H9 (cell line): ENCODE measurements at regions not wholly inside any gene's neighbourhood (a gene's known extent, or its start where the extent isn't known, plus 50 kb on each side); places are given as distances from the start of the nearest gene placed in this dataset.

Experiments used
- DNase-seq: peaks from one replicate; pipeline ENCODE4 v3.0.0-alpha.2; 2017
- H2AFZ ChIP-seq: one replicate; pipeline ENCODE4 v1.6.1; 2013; ENCODE audit warnings: mild to moderate bottlenecking, low read length, control low read depth, moderate library complexity
- H2AK5ac ChIP-seq: 2 replicates; pipeline ENCODE4 v1.6.1; 2013; ENCODE audit warnings: low read length, control low read depth, mixed read lengths; ENCODE audit not compliant: insufficient read length
- H2BK120ac ChIP-seq: one replicate; pipeline ENCODE4 v1.6.1; 2013; ENCODE audit warnings: low read depth, mild to moderate bottlenecking, low read length, control low read depth, inconsistent platforms; ENCODE audit not compliant: poor library complexity, severe bottlenecking
- H2BK12ac ChIP-seq: 2 replicates; pipeline ENCODE4 v1.6.1; 2013; ENCODE audit warnings: low read length, control low read depth, mixed read lengths, low read depth; ENCODE audit not compliant: insufficient read length
- H2BK15ac ChIP-seq: 2 replicates; pipeline ENCODE4 v1.6.1; 2013; ENCODE audit warnings: low read depth, low read length, control low read depth
- H2BK20ac ChIP-seq: one replicate; pipeline ENCODE4 v1.6.1; 2013; ENCODE audit warnings: low read depth, mild to moderate bottlenecking, low read length, control low read depth, inconsistent platforms; ENCODE audit not compliant: poor library complexity, severe bottlenecking
- H2BK5ac ChIP-seq: 2 replicates; pipeline ENCODE4 v1.6.1; 2013; ENCODE audit warnings: low read length, control low read depth, mixed read lengths; ENCODE audit not compliant: insufficient read length
- H3K14ac ChIP-seq: 2 replicates; pipeline ENCODE4 v1.6.1; 2013; ENCODE audit warnings: low read length, control low read depth; ENCODE audit not compliant: insufficient read depth
- H3K18ac ChIP-seq: 2 replicates; pipeline ENCODE4 v1.6.1; 2013; ENCODE audit warnings: low read depth, mild to moderate bottlenecking, mixed read lengths, low read length, control low read depth; ENCODE audit not compliant: insufficient read length
- H3K23ac ChIP-seq: 2 replicates; pipeline ENCODE4 v1.6.1; 2013; ENCODE audit warnings: low read length, control low read depth, mixed read lengths, low read depth; ENCODE audit not compliant: insufficient read length
- H3K23me2 ChIP-seq: 2 replicates; pipeline ENCODE4 v1.6.1; 2013; ENCODE audit warnings: low read depth, mild to moderate bottlenecking, mixed read lengths, low read length, control low read depth; ENCODE audit not compliant: insufficient read length, poor library complexity, severe bottlenecking
- H3K27ac ChIP-seq: 2 replicates; pipeline ENCODE4 v1.5.1; 2013; ENCODE audit warnings: low read length, control low read depth, mixed read lengths, low read depth; ENCODE audit not compliant: insufficient read length
- H3K27me3 ChIP-seq: 2 replicates; pipeline ENCODE4 v1.6.1; 2013; ENCODE audit warnings: low read length, control low read depth, inconsistent platforms; ENCODE audit not compliant: insufficient read depth
- H3K4ac ChIP-seq: 2 replicates; pipeline ENCODE4 v1.6.1; 2013; ENCODE audit warnings: low read depth, mild to moderate bottlenecking, control low read depth, inconsistent platforms, low read length, moderate library complexity
- H3K4me1 ChIP-seq: 2 replicates; pipeline ENCODE4 v1.6.1; 2013; ENCODE audit warnings: low read length, control low read depth, inconsistent platforms; ENCODE audit not compliant: insufficient read depth
- H3K4me2 ChIP-seq: 2 replicates; pipeline ENCODE4 v1.6.1; 2013; ENCODE audit warnings: low read length, control low read depth, mixed read lengths; ENCODE audit not compliant: insufficient read length, insufficient read depth
- H3K56ac ChIP-seq: 2 replicates; pipeline ENCODE4 v1.6.1; 2013; ENCODE audit warnings: low read depth, mild to moderate bottlenecking, mixed read lengths, low read length, control low read depth; ENCODE audit not compliant: insufficient read length
- H3K79me1 ChIP-seq: 2 replicates; pipeline ENCODE4 v1.6.1; 2013; ENCODE audit warnings: low read depth, mild to moderate bottlenecking, moderate library complexity, low read length, control low read depth, inconsistent platforms; ENCODE audit not compliant: insufficient read depth, poor library complexity, severe bottlenecking
- H3K79me2 ChIP-seq: 2 replicates; pipeline ENCODE4 v1.6.1; 2013; ENCODE audit warnings: low read length, control low read depth, inconsistent platforms; ENCODE audit not compliant: insufficient read depth
- H3K9ac ChIP-seq: 2 replicates; pipeline ENCODE4 v1.6.1; 2013; ENCODE audit warnings: low read length, control low read depth, mixed read lengths; ENCODE audit not compliant: insufficient read length; ENCODE audit errors: extremely low read depth
- H3K9me3 ChIP-seq: one replicate; pipeline ENCODE4 v1.6.1; 2013; ENCODE audit warnings: low read depth, low read length, inconsistent platforms; ENCODE audit not compliant: control insufficient read depth
- H3T11ph ChIP-seq: one replicate; pipeline ENCODE4 v1.6.1; 2013; ENCODE audit warnings: mild to moderate bottlenecking, low read length, control low read depth, inconsistent platforms
- H4K20me1 ChIP-seq: one replicate; pipeline ENCODE4 v1.6.1; 2013; ENCODE audit not compliant: control insufficient read depth, insufficient read length, insufficient read depth
- H4K5ac ChIP-seq: 2 replicates; pipeline ENCODE4 v1.6.1; 2013; ENCODE audit warnings: low read depth, mild to moderate bottlenecking, mixed read lengths, low read length, control low read depth; ENCODE audit not compliant: insufficient read length
- H4K8ac ChIP-seq: replicated peaks from 2 replicates; pipeline ENCODE4 v1.6.1; 2013; ENCODE audit warnings: low read length, control low read depth, mixed read lengths, low read depth; ENCODE audit not compliant: insufficient read length
- H4K91ac ChIP-seq: 2 replicates; pipeline ENCODE4 v1.6.1; 2013; ENCODE audit warnings: low read depth, mild to moderate bottlenecking, moderate library complexity, mixed read lengths, low read length, control low read depth; ENCODE audit not compliant: insufficient read length
- H3K27ac Mint-ChIP-seq, 3 experiments: 2 replicates in 2 of 3; 3 replicates in 1 of 3; pipeline ENCODE4 v1.8.0; 2020 to 2021; ENCODE audit warnings: mixed read lengths in 3 of 3, mild to moderate bottlenecking in 1 of 3, moderate library complexity in 1 of 3
- H3K27me3 Mint-ChIP-seq: 2 replicates; pipeline ENCODE4 v1.8.0; 2021; ENCODE audit warnings: low read depth, mild to moderate bottlenecking, moderate library complexity, mixed read lengths
- H3K36me3 Mint-ChIP-seq, 3 experiments: 2 replicates in 2 of 3; 3 replicates in 1 of 3; pipeline ENCODE4 v1.8.0; 2020 to 2021; ENCODE audit warnings: low read depth in 3 of 3, mixed read lengths in 3 of 3; ENCODE audit not compliant: insufficient read depth in 1 of 3
- H3K4me1 Mint-ChIP-seq, 2 experiments: 2 replicates each; pipeline ENCODE4 v1.8.0; 2020; ENCODE audit warnings: mixed read lengths in 2 of 2
- H3K4me3 Mint-ChIP-seq, 2 experiments: 2 replicates in 1 of 2; 3 replicates in 1 of 2; pipeline ENCODE4 v1.8.0; 2020 to 2021; ENCODE audit warnings: mild to moderate bottlenecking in 2 of 2, mixed read lengths in 2 of 2, moderate library complexity in 1 of 2
- H3K9me3 Mint-ChIP-seq, 2 experiments: 2 replicates in 1 of 2; 3 replicates in 1 of 2; pipeline ENCODE4 v1.8.0; 2020; ENCODE audit warnings: mild to moderate bottlenecking in 2 of 2, mixed read lengths in 2 of 2, moderate library complexity in 1 of 2
- CTCF ChIP-seq: fragments of 200-600 bp; sonication (generic); conservative IDR thresholded peaks from 3 replicates; pipeline ENCODE4 v1.8.0; 2021; ENCODE audit warnings: antibody characterized with exemption, mild to moderate bottlenecking
- WGBS: extraction: QIAGEN DNeasy Blood & Tissue Kit; methylation state at CpG from one replicate; pipeline ENCODE4 v1.1.7; 2013; ENCODE audit warnings: missing lambda C conversion rate, low lambda C conversion rate, mixed read lengths; ENCODE audit not compliant: insufficient read length; ENCODE audit errors: extremely low coverage; 5-methylcytosine and 5-hydroxymethylcytosine counted together

DNA sequence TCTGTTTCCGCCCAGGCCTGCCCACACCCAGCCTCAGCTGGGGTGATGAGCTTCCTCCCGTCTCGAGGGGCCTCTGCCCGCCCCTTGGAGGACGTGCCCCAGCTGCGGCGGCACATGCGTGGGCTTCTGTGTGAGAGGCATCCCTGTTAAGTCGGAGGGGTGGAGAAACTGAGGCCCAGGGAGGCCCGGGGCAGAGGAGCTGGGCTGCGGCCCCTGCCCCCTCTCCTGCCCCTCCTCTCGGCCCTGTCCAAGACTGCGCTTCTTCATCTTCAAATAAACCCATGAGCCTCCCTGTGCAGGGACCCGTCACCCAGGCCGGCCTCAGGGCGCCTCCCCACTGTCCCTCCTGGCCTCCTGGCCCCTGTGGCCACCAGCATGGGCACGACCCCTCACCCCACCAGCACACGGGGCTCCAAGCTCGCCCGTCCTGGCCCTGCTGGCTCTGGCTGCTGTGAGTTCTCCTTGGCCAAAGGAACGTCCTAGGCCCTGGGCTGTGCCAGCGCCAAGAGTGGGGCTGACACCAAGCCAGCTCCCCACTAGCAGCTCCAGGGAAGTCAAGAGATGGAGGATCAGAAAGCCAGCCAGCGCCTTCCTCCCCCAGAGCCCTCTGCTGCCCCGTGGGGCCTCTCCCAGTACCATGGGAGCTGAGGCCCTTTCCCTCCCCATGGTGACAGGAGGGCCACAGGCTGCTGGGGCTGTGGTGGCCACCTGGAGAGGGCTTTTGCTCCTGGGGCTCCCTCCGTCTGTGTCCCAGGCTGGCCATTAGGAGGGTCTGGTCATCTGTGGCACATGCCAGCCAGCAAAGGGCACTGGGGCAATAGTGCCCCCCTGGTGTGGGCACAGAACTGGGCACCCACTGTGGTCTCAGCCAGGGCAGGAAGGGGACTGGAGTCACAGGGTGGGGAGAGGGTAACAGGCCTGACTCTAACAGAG lies 180.4 kb downstream of the KIF26A start:
- Histone ChIP-seq H3K23me2 (no peaks in the 10 kb centered on the region), H2BK20ac (no peak overlapping the region), H2BK12ac (no peak overlapping the region), H3K14ac (no peak overlapping the region; the same call in 1 of the 2 replicates), H3T11ph (no peak overlapping the region), H3K4me2 (no peak overlapping the region), H2BK120ac (no peak overlapping the region), H2BK5ac (no peak overlapping the region), H3K79me2 (no peaks in the 10 kb centered on the region), H2BK15ac (no peak overlapping the region), H3K9ac (no peak overlapping the region), H4K5ac (no peak overlapping the region), H4K20me1 (no peaks in the 10 kb centered on the region), H3K18ac (no peak overlapping the region), H3K9me3 (no peaks in the 10 kb centered on the region), H2AFZ (no peak overlapping the region), H4K8ac (no peak overlapping the region), H3K79me1 (no peaks in the 10 kb centered on the region), H3K4ac (no peak overlapping the region), H3K27me3 (no peaks in the 10 kb centered on the region), H3K27ac (no peak overlapping the region), H3K56ac (no peak overlapping the region), H3K4me1 (no peaks in the 10 kb centered on the region), H2AK5ac (no peak overlapping the region), H3K23ac (no peak overlapping the region), H4K91ac (no peak overlapping the region)
- no peak overlapping the region; a peak in 2 of 7 replicates for H3K27ac Mint-ChIP-seq
- TF ChIP-seq CTCF: no peak
- no peak for DNase-seq
- H3K36me3 Mint-ChIP-seq: no peaks in the 10 kb centered on the region
- WGBS: no CpG with 5 or more reads among the region's 25 CpGs
- no peak overlapping the region for H3K4me3 Mint-ChIP-seq
- H3K9me3 Mint-ChIP-seq: no peaks in the 10 kb centered on the region
- H3K4me1 Mint-ChIP-seq: no peaks in the 10 kb centered on the region; a peak in 1 of 4 replicates
- H3K27me3 Mint-ChIP-seq: no peaks in the 10 kb centered on the region; the same call in 1 of the 2 replicates
